ENCODE measurements at regions not wholly inside any gene's neighbourhood (a gene's known extent, or its start where the extent isn't known, plus 50 kb on each side); places are given as distances from the start of the nearest gene placed in this dataset.

DNA sequence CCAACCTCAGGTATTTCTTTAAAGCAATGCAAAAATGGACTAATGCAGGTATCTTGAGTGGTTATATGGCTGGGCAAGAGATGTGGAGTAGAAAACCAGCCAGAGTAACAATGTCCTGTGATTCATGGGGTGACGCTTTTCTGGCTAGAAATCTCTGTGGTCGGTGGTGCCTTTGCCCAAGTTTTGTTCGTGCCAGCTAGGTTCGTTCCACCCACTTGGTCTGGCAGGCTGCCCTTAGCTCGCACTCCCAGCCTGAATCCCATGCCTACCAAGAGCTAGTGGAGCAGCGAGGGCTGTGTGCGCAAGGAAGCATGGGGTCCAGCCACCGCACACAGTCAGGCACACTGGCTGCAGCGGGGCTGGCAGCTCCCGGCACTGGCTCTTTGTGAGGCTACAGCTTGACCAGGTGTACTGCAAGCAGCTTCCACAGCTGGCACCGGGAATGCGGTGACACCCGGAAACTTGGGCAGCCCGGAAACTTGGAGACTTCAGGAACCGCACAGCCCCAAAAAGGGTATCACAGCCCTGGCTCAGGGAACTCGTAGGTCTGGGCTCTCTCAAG is 349.6 kb upstream of the PCDH20 start:
- no peak for DNase-seq (ENCODE audit: low spot score)

DNA sequence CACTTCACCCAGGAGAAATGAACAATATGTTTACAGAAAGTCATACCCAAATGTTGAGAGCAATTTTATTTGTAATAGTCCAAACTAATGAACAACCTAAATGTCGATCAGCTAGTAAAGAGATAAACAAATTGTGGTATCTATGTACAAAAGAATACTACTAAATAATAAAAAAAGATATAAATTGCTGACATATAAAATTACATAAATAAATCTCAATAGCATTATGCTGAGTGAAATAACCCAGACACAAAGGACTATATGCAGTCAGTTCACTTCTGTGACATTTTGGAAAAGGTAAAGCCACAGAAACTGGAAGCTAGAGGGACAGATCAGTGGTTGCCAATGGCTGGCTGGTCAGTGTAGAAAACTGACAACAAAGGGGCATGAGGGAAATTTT is 346.0 kb upstream of the PCDH20 start:
- DNase-seq (ENCODE audit: low spot score): no peak

DNA sequence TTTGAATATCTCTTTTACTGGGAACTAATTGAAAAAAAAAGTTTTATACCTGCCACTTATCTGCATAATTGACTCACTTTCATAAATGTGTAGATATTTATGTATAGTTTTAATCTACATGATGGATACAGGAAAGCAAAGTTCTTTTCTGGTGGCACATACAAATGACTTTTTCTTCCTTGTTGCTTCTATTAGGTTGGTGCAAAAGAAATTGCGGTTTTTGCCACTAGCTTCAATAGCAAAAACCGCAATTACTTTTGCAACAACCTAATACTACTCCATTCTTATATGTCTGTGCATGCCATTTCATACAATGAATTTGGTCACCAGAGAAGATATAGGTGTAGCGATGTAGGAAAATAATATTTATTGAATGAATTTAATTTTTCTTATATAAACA is 344.5 kb upstream of the PCDH20 start:
- no peak for DNase-seq (ENCODE audit: low spot score)

DNA sequence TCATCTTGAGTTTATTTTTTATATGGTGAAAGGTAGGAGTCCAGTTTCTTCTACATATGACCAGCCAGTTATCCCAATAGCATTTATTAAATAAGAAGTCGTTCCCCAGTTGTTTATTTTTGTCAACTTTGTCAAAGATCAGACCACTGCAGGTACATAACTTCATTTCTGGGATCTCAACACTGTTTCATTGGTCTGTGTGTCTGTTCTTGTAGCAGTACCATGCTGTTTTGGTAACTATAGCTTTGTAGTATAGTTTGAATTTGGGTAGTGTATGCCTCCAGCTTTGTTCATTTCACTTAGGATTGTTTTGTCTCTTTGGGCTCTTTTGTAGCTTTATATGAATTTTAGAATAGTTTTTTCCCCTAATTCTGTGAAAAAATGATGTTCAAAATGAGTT is 340.4 kb upstream of the PCDH20 start:
- DNase-seq (ENCODE audit: low spot score): no peak

DNA sequence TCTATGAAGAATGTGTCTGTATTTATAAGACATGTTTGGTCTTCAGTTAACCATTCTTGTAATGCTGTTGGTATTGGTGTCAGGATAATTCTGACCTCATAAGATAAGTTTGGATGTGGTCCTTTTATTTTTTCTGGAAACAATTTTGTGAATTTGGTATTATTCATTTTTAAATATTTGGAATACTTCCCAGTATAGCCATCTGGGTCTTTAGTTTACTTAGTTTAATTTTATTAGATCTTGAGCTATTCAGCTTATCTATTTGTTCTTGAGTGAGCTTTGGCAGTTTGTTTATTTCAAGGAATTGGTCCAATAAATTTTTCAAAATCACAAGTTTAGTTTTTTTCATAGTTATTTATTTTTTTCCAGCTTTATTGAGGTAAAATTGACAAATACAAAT is 335.4 kb upstream of the PCDH20 start:
- DNase-seq (ENCODE audit: low spot score): no peak

DNA sequence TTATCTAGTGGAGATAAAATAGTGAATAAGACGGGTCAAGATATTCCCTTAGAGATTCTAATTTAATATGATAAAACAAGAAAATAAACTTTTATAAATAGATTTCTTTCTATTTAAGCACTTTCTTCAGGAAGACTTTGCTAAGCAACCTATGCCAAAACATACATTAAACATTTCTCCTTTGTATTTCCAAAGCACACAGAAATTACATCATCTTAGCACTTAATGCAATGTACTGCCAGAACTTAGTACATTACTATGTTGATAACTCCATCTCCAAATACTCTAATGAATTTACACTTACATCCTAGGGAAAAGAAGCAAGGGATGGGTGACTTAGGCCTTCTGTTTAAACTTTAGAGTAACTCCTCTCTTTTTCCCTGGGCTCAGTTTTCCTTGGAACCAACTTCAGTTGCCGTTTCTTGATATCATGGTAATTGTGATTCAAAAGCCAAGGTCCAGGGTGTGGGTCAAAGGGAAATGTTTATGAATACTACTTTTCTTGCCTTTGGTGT is 322.6 kb upstream of the PCDH20 start:
- DNase-seq (ENCODE audit: low spot score): no peak

DNA sequence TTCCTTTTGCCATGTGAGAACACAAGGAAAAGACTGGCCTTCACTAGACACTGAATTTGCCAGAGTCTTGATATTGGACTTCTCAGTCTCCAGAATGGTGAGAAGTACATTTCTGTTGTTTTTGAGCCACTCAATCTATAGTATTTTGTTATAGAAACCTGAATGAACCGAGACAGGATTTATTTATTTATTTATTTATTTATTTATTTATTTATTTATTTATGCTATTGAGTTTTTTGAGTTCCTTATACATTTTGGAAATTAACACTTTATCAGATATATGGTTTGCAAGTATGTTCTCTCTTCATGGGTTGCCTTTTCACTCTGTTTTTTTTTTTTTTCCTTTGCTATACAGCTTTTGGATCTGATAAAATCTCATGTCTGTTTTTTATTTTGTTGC is 319.0 kb upstream of the PCDH20 start:
- DNase-seq (ENCODE audit: low spot score): no peak

DNA sequence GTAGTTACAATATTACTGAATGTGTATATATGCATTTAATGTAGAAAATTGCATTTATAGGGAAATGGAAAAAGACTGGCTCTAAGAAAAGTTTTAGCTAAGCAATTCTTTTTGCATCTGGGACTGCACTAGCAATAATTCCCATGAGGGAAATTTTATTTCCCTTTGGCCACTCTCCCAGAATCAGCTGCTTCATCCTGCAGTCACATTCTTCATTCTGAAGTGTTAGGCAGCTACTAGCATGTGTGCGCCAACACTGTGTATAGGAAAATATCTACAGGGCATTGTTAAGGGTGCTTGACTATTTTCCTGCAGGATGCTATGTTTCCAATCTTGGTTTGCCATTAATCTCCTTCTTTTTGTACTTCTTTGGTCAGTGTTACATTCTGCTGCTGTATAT is 312.8 kb upstream of the PCDH20 start:
- DNase-seq (ENCODE audit: low spot score): no peak

DNA sequence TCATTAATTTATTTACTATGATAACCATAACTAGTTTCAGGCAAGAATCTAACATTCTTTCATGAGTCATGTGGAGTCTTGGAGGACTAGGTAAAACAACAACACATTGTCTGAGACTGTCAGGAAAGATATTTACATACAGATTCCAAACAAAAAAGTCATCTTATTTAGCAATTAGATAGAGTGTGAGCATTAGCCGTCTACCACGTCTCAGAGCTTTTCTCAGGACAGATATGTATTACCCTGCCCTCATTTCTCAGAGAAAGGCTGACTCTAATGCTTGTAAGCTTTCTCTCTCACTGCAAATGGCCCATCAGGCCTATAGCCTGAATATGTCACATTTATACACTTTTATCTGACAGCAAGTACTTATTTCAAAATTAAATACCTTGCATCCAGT is 312.1 kb upstream of the PCDH20 start:
- DNase-seq (ENCODE audit: low spot score): no peak

DNA sequence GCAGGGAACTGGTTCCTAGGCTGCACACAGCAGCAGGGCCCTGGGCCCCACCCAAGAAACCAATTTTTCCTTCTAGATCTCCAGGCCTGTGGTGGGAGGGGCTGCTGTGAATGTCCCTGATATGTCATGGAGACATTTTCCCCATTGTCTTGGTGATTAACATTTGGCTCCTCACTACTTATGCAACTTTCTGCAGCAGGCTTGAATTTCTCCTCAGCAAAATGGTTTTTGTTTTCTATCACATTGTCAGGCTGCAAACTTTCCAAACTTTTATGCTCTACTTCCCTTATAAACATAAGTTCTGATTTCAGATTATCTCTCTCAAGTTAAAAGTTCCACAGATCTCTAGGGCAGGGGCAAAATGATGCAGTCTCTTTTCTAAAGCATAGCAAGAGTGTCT is 310.2 kb upstream of the PCDH20 start:
- DNase-seq (ENCODE audit: low spot score): no peak

DNA sequence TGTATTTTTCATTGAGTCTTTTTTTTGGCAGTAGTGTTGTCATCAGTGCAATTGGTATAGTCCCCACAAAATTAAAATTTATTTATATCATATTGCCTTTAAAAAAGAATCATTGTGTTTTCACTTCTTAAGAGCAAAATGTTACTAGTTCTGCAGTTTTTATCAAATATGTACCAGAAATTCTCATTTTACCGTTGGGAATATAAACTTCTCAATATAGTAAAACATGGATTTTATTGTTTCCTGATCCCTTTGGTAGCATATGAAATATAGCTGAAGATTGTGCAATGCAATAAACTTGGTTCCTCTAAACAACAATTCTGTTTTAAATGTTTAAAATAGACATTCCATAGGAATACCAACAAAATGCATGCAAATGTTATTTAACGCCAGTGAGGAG is 306.5 kb upstream of the PCDH20 start:
- DNase-seq (ENCODE audit: low spot score): no peak

DNA sequence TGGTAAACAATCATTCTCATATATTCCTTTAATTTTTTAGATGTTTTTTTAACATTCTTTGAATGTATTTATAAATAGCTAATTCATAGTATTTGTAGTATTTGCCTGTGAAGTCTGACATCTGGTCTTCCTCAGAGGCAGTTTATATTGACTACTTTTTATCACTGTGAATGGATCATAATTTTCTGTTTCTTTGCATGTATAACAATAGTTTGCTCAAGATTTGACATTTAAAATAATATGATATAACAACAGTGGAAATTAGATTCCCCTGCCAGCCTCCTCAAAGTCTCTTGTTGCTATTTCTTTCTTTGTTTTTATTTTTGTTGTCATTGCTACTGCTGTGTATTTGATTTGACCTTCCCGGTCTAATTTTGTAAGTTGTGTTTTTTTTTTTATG is 297.0 kb upstream of the PCDH20 start:
- no peak for DNase-seq (ENCODE audit: low spot score)

DNA sequence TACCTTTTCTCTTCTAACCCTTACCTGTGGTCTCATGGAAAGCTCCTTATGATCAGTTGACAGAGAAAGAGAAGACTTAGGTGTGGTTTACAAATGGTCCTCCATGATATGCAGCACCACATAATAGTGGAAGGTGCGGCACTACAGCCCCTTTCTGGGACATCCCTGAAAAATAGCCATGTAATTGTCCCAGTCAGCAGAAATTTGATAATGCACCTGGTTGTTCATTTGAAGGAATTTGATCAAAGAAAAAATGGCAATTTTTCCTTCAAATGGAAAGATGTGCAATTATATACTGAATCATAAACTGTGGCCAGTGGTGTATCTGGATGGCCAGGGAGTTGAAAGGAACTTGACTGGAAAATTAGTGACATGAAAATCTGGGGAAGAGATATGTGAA is 293.6 kb upstream of the PCDH20 start:
- DNase-seq (ENCODE audit: low spot score): no peak

DNA sequence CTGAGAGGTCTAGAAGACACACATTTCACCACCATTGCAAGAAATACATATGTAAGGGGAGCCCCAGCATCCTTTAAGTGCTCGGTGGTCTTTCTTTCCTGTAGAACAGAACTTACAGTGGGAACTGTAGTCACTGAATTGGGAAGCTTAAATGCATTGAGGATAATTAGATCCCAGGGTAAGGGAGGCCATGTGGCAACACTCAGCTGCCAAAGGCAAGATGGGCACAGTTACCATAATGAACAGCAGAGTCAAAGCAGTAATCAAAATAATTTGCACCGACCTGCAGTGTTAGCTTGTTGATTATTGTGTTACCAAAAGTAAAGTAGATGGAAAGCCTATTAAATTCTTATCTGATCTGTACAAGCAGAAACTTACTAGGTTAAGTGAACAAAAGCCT is 291.2 kb upstream of the PCDH20 start:
- DNase-seq (ENCODE audit: low spot score): no peak

DNA sequence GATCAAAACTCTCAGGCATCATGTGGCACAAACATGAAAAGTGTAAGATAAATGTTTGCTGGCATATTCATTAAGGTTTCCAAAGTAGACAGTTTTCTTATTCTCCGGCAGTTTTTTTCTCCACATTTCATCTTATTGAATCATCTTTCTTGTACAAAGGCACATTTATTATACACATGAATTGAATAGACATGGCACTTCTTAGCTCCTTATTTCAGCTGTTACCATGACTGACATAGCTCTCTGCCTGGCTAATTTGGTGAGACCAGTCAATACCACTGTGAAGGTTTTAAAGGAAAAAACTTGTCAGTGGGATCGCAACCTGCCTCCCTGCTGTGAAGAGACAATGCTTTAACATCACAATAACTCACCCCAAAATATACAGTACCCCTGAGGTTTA is 285.0 kb upstream of the PCDH20 start:
- DNase-seq (ENCODE audit: low spot score): no peak

DNA sequence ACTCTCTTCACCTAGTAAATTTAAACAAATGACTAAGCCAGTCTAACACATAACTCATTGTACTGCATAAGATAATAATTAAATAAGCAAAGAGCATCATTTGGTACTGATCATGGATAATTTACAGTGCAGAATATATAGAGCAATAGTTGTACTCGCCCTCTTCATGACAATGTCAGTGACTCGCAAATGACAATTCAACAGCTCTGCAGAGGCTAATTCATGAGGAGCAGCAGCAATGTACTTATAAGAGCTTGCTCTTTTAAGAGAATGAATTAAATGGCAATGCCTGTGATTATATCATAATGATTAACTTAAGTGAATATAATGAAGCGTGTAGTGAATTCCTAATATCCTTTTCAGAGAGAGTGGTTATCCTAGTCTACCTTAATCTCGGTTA is 284.5 kb upstream of the PCDH20 start:
- no peak for DNase-seq (ENCODE audit: low spot score)

DNA sequence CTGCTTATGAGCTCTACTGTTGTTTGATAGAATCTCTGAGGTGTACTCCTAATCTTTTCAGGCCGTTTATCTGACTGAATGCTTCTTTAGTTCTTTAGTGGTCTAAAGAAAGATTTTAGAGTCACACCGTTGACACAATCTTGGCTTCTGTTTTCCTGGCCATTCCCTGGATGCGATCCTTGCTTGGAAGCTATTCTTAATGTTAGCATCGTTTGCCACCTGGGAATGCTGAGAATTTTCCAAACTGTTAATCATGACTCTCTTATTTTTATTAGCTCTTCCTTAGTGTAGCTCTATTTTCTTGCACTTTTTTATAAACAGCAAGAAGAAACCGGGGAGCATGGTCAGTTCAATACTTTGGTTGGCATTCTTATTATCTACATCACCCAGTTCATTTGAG is 281.0 kb upstream of the PCDH20 start:
- no peak for DNase-seq (ENCODE audit: low spot score)

DNA sequence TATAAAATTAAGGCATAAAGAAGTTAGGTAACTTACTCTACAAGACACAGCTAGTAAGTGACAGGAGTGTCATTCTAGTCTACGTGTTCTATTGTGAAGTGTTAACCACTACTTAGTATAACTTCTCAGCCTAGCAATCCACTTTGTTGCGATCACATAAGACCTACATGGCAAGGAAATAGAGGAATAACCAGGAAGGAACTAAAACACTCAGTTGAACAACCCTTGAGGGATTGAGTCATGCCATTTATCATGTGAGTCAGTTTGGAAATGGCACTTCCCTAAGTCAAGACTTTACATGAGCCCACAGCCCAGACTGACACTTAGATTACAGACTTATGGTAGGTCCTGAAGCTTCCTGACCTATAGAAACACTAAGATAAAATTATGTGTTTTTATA is 279.5 kb upstream of the PCDH20 start:
- DNase-seq (ENCODE audit: low spot score): no peak

DNA sequence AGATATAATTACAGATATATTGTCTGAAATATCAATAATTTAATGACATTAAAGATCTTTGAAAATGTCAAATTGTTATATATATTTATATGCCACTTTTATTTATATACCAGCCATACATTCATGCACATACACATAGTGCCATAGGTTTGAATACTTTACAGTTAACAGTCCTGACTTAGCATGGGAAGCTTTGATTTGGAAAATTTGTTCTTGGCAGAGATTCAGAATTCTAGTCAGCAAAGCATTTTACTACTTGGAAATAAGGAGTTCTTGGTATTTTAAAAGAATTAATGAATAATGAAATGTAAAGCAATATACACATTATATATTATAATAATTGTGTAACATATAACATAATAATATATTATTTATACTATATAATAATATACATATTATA is 277.0 kb upstream of the PCDH20 start:
- no peak for DNase-seq (ENCODE audit: low spot score)

DNA sequence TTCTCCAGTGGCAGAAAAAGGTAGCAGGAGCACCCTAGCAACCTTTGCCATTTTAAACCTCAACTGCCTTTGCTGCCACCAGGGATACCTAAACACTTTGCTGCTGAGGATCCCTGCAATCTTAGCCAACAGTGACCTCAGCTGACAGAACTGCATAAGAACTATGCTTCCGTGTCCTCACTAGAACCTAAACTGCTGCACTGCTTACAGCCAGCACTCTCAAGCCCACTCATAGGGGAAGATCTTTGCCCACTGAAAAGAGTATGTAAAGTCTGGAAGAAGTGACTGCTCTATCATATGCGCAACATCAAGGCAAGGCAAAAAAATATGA is 270.0 kb upstream of the PCDH20 start:
- DNase-seq (ENCODE audit: low spot score): no peak

DNA sequence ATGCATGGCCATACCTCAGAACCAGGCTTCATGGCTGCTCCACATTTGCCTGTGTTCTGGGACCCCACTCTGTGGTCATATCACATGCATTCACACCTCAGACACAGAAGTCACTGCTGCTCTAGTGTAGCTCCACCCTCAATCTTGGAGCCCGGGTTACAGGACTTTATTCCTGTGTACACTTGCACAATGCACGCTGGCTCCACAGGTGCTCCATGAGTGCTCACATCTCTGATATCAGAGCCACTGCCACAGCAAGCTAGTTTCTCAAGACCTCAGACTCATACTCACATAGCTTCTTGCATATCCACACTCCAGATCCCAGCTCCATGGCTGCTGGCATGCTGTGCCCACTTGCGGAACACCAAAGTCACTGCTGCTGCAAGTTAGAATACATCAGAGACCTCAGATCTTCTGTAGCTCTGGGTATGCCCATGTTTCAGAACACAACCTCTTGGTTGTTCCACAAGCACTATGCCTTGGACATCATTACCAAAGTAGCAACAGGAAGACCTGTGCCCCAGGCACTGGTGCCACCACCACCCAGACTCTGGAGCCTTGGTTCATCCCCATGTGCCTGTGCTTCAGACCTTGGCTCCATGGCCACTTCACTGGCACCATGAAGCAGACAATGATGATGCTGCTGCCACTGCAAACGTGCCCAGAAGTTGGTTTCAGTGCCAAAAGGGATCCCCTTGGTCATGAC is 269.5 kb upstream of the PCDH20 start:
- no peak for DNase-seq (ENCODE audit: low spot score)

DNA sequence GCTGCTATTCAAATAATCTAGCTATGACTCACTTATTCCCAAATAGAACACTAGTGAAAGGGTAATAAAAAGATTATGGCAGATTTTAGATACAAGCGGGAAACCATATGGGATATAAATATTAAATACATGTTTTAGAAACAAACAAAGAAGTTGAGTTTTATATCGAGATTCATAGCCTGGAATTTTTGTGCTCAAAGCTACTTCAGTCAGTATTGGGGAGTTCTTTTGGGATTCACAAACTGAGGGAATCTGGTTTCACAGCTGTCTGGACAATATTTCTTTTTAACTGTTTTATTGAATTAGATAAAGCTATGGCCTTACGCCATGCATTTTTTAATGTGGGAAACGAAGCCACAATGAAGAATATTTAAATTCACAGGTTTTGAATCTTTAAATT is 257.1 kb upstream of the PCDH20 start:
- DNase-seq (ENCODE audit: low spot score): no peak

DNA sequence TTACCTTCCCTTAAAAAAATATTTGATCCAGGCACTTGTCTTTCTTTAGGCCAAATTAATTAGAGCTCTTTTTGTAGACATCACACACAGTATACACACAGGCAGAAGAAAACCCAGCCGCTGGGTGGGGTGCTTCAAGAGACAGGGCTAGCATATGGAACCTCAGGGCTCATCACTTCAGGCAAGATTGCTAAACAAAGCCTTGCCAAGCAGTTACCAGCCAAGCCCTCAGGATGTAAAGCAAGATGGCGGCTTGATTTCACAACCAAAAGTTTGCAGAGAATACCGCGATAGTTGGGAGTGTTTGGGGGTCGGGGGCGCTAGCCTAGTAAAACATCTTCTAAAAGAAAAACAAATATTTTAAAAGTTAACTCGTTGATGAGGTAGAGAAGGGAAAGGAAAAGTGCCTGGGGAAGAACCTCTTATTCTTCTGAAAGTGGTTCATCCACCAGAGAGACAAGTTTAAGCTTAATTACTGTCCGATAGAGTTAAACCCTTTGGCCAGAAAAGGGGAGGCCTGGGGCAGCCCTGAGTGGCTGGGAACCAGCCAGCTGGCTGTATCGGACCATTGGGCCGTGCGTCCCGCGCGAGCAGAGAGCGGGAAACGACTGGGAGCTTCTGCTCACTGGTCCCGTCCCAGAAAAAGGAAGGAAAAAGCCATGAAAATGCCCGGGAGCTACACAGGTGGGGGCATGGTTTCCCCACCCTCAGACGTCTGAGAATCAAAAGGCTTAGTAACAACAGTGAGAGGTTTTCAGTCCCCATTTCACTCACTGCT is 254.9 kb upstream of the PCDH20 start:
- DNase-seq (ENCODE audit: low spot score): no peak
